Colonic mucosa (tissue), 4 donors: ENCODE measurements at regions not wholly inside any gene's neighbourhood (a gene's known extent, or its start where the extent isn't known, plus 50 kb on each side); places are given as distances from the start of the nearest gene placed in this dataset.

Source experiments
- DNase-seq: peaks from one replicate; pipeline ENCODE4 v3.0.0-alpha.2; 2020
- H3K27ac ChIP-seq: fragments of 200-600 bp; one replicate; pipeline ENCODE4 v1.8.0; 2021
- H3K27me3 ChIP-seq: fragments of 200-600 bp; one replicate; pipeline ENCODE4 v1.8.0; 2021
- H3K36me3 ChIP-seq: fragments of 200-600 bp; one replicate; pipeline ENCODE4 v1.8.0; 2021
- H3K4me1 ChIP-seq: fragments of 200-600 bp; one replicate; pipeline ENCODE4 v1.8.0; 2021; ENCODE audit warnings: mild to moderate bottlenecking
- H3K4me3 ChIP-seq: fragments of 200-600 bp; one replicate; pipeline ENCODE4 v1.8.0; 2021
- H3K9ac ChIP-seq, 2 donors: one replicate each; pipeline ENCODE4 v1.7.0; 2013; ENCODE audit warnings: control low read depth in 2 of 2, low read depth in 2 of 2, low read length in 2 of 2
- H3K9me3 ChIP-seq: fragments of 200-600 bp; one replicate; pipeline ENCODE4 v1.8.0; 2021
- CTCF ChIP-seq: fragments of 200-600 bp; IDR thresholded peaks from one replicate; pipeline ENCODE4 v1.8.0; 2022; ENCODE audit warnings: antibody characterized with exemption, mild to moderate bottlenecking
- intact Hi-C: fragments of 100-400 bp; cut with DNase I; formaldehyde crosslinking; loops from one replicate; pipeline ENCODE4 v1.14.1; 2022
- donor health status: healthy.
- donor health status: DM: no; HTN: no; CAD: no.
- donor health status: DM: no; HTN: no; CAD: no.

- Histone ChIP-seq H3K4me3 (no peak overlapping the region), H3K9ac (no peak overlapping the region), H3K27ac (no peak overlapping the region), H3K9me3 (no peaks in the 10 kb centered on the region), H3K4me1 (no peaks in the 10 kb centered on the region), H3K27me3 (no peaks in the 10 kb centered on the region), H3K36me3 (no peaks in the 10 kb centered on the region)
- intact Hi-C loops, result no loop called here
- no peak for DNase-seq
- no peak for TF ChIP-seq CTCF
Measured at GRCh38 chr6:133097208-133097607, 143.9 kb upstream of the EYA4 start.

- Histone ChIP-seq H3K9ac (no peak overlapping the region), H3K36me3 (no peaks in the 10 kb centered on the region), H3K9me3 (no peaks in the 10 kb centered on the region), H3K4me3 (no peak overlapping the region), H3K27me3 (no peaks in the 10 kb centered on the region), H3K4me1 (no peaks in the 10 kb centered on the region), H3K27ac (no peak overlapping the region)
- no peak for TF ChIP-seq CTCF
- intact Hi-C loops, result no loop called here
- no peak for DNase-seq
Measured at GRCh38 chr6:133099573-133099972, 141.6 kb upstream of the EYA4 start.

- TF ChIP-seq CTCF, result no peak
- no peak for DNase-seq
- Histone ChIP-seq H3K9ac (no peak overlapping the region), H3K4me1 (no peaks in the 10 kb centered on the region), H3K4me3 (no peak overlapping the region), H3K27me3 (no peaks in the 10 kb centered on the region), H3K9me3 (no peaks in the 10 kb centered on the region), H3K27ac (no peak overlapping the region), H3K36me3 (no peaks in the 10 kb centered on the region)
- intact Hi-C loops, result no loop called here
Measured at GRCh38 chr6:133100865-133101264, 140.3 kb upstream of the EYA4 start.

- no peaks in the 10 kb centered on the region for H3K9me3 ChIP-seq
- DNase-seq, result no peak
- H3K4me1 ChIP-seq, result no peaks in the 10 kb centered on the region
- intact Hi-C loops, result no loop called here
- no peak overlapping the region for H3K9ac ChIP-seq
- no peaks in the 10 kb centered on the region for H3K36me3 ChIP-seq
- no peak overlapping the region for H3K4me3 ChIP-seq
- no peak overlapping the region for H3K27ac ChIP-seq
- TF ChIP-seq CTCF, result no peak
- H3K27me3 ChIP-seq, result no peaks in the 10 kb centered on the region
Measured at GRCh38 chr6:133101790-133102189, 139.4 kb upstream of the EYA4 start.

- H3K4me3 ChIP-seq, result no peak overlapping the region
- H3K36me3 ChIP-seq, result no peaks in the 10 kb centered on the region
- no peaks in the 10 kb centered on the region for H3K27me3 ChIP-seq
- no peaks in the 10 kb centered on the region for H3K4me1 ChIP-seq
- H3K9ac ChIP-seq, result no peak overlapping the region
- no peak for DNase-seq
- TF ChIP-seq CTCF, result no peak
- H3K27ac ChIP-seq, result no peak overlapping the region
- intact Hi-C loops, result no loop called here
- no peaks in the 10 kb centered on the region for H3K9me3 ChIP-seq
Measured at GRCh38 chr6:133106934-133107333, 134.2 kb upstream of the EYA4 start.

- intact Hi-C loops, result no loop called here
- Histone ChIP-seq H3K4me3 (no peak overlapping the region), H3K27ac (no peak overlapping the region), H3K9ac (no peak overlapping the region), H3K36me3 (no peaks in the 10 kb centered on the region), H3K27me3 (no peaks in the 10 kb centered on the region), H3K9me3 (no peaks in the 10 kb centered on the region), H3K4me1 (no peaks in the 10 kb centered on the region)
- no peak for TF ChIP-seq CTCF
- no peak for DNase-seq
Measured at GRCh38 chr6:133108419-133108818, 132.7 kb upstream of the EYA4 start.
